KOPT-K1 (cell line): ENCODE measurements at regions not wholly inside any gene's neighbourhood (a gene's known extent, or its start where the extent isn't known, plus 50 kb on each side); places are given as distances from the start of the nearest gene placed in this dataset.

ENCODE experiments used
- H3K27ac ChIP-seq: fragments of 200-600 bp; sonication (generic); 2 replicates; pipeline ENCODE4 v1.5.1; 2016; ENCODE audit warnings: antibody characterized with exemption, mild to moderate bottlenecking, low read depth, low read length; ENCODE audit not compliant: poor library complexity, severe bottlenecking
- H3K36me3 ChIP-seq: fragments of 200-600 bp; sonication (generic); 2 replicates; pipeline ENCODE4 v1.5.1; 2017; ENCODE audit warnings: antibody characterized with exemption, mild to moderate bottlenecking, low read length, moderate library complexity; ENCODE audit not compliant: insufficient read depth
- H3K9me3 ChIP-seq: fragments of 200-600 bp; sonication (generic); 2 replicates; pipeline ENCODE4 v1.5.1; 2017; ENCODE audit warnings: antibody characterized with exemption, low read length, mild to moderate bottlenecking; ENCODE audit not compliant: insufficient read depth, poor library complexity, severe bottlenecking

- no peak overlapping the region for H3K27ac ChIP-seq
- no peaks in the 10 kb centered on the region for H3K36me3 ChIP-seq
- no peaks in the 10 kb centered on the region for H3K9me3 ChIP-seq
Measured at GRCh38 chr21:35217504-35218060, 168.5 kb upstream of the RUNX1 start.

- no peaks in the 10 kb centered on the region for H3K9me3 ChIP-seq
- H3K27ac ChIP-seq: no peak overlapping the region
- H3K36me3 ChIP-seq: no peaks in the 10 kb centered on the region
Measured at GRCh38 chr21:35216996-35217395, 167.9 kb upstream of the RUNX1 start.

GRCh38 chr21:35215870-35216269 lies 166.8 kb upstream of the RUNX1 start:
- no peak overlapping the region for H3K27ac ChIP-seq
- H3K9me3 ChIP-seq: no peaks in the 10 kb centered on the region
- H3K36me3 ChIP-seq: no peaks in the 10 kb centered on the region

- Histone ChIP-seq H3K36me3 (no peaks in the 10 kb centered on the region), H3K27ac (no peak overlapping the region), H3K9me3 (peaks cover 17% of the 10 kb centered on the region)
Measured at GRCh38 chr21:35212393-35213127, 163.5 kb upstream of the RUNX1 start.

- H3K27ac ChIP-seq: no peak overlapping the region
- H3K9me3 ChIP-seq: peaks cover 17% of the 10 kb centered on the region
- no peaks in the 10 kb centered on the region for H3K36me3 ChIP-seq
Measured at GRCh38 chr21:35211782-35212181, 162.7 kb upstream of the RUNX1 start.

GRCh38 chr21:35210093-35210492 lies 161.0 kb upstream of the RUNX1 start:
- H3K9me3 ChIP-seq: peaks cover 17% of the 10 kb centered on the region
- no peak overlapping the region for H3K27ac ChIP-seq
- no peaks in the 10 kb centered on the region for H3K36me3 ChIP-seq

- Histone ChIP-seq H3K9me3 (peaks cover 17% of the 10 kb centered on the region), H3K27ac (no peak overlapping the region), H3K36me3 (no peaks in the 10 kb centered on the region)
Measured at GRCh38 chr21:35208810-35209517, 159.9 kb upstream of the RUNX1 start.

- Histone ChIP-seq H3K9me3 (peaks cover 17% of the 10 kb centered on the region), H3K36me3 (no peaks in the 10 kb centered on the region), H3K27ac (no peak overlapping the region)
Measured at GRCh38 chr21:35208104-35208503, 159.0 kb upstream of the RUNX1 start.

- no peaks in the 10 kb centered on the region for H3K36me3 ChIP-seq
- peaks cover 17% of the 10 kb centered on the region for H3K9me3 ChIP-seq
- no peak overlapping the region for H3K27ac ChIP-seq
Measured at GRCh38 chr21:35207322-35207721, 158.2 kb upstream of the RUNX1 start.

GRCh38 chr21:35206141-35207125 lies 157.3 kb upstream of the RUNX1 start:
- Histone ChIP-seq H3K9me3 (peaks cover 17% of the 10 kb centered on the region), H3K27ac (no peak overlapping the region), H3K36me3 (no peaks in the 10 kb centered on the region)

- Histone ChIP-seq H3K9me3 (peaks cover 10% of the 10 kb centered on the region), H3K27ac (no peak overlapping the region), H3K36me3 (no peaks in the 10 kb centered on the region)
Measured at GRCh38 chr21:35204850-35205541, 155.9 kb upstream of the RUNX1 start.

- Histone ChIP-seq H3K36me3 (no peaks in the 10 kb centered on the region), H3K9me3 (peaks cover 1% of the 10 kb centered on the region), H3K27ac (no peak overlapping the region)
Measured at GRCh38 chr21:35204125-35204524, 155.0 kb upstream of the RUNX1 start.

GRCh38 chr21:35203093-35203977 lies 154.2 kb upstream of the RUNX1 start:
- Histone ChIP-seq H3K9me3 (no peaks in the 10 kb centered on the region), H3K27ac (no peak overlapping the region), H3K36me3 (no peaks in the 10 kb centered on the region)
